ENCODE measurements at regions not wholly inside any gene's neighbourhood (a gene's known extent, or its start where the extent isn't known, plus 50 kb on each side); places are given as distances from the start of the nearest gene placed in this dataset.

DNA sequence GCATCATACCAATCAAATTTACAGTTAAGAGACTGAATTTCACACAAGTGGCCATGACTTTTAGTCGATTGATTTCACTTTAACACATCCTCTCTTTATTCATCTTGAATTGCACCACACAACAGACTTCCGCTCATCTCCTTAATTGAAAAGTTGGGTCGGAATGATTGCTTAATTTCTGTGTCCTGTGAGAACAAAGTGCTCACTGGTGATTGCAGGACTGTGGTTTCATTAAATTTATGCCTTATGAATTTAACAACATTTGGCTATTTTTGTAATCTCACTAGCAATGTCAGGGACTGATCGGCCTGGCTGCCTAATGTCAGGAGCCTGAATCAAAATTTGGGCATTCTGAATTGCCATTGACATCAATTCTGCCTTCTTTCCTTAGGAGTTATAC is 1447.3 kb upstream of the ACO1 start:
- no peak for TF ChIP-seq POLR2A (IDR thresholded peaks at IDR 0.05; ENCODE audit: low read length)
- no peak for TF ChIP-seq GATA1 (IDR thresholded peaks at IDR 0.05; ENCODE audit: low read depth, low read length)

All from erythroblast (primary cell).